ENCODE measurements at regions not wholly inside any gene's neighbourhood (a gene's known extent, or its start where the extent isn't known, plus 50 kb on each side); places are given as distances from the start of the nearest gene placed in this dataset.

DNA sequence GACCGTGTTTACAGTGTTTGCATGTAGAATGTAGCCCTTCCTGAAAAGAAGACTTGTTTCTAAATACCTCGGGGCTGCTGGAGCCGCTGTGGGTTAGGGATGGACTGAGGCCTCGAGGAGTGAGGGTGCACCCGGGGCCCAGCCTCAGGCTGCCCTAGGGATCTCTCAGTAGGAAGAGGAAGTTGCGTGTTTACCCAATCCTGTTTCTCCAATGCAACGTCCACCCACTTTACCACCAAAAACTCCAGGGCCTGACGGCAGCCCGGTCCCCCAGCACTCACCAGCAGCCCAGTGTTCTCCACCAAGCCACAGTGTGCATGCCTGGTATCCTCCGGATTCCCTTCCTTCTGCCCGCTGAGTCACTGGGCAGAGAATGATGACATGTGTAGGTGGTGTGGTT, 255.8 kb downstream of the GLI2 start:
- Mint-ChIP-seq H3K36me3 (peaks cover 26% of the 10 kb centered on the region), H3K9me3 (no peaks in the 10 kb centered on the region), H3K4me3 (no peak overlapping the region), H3K27me3 (ENCODE audit: low read depth) (peaks cover 3% of the 10 kb centered on the region; the same call in 1 of the 2 replicates), H3K4me1 (no peaks in the 10 kb centered on the region), H3K27ac (no peak overlapping the region)
- no peak for TF ChIP-seq ZNF138 (CRISPR knock-in tag; conservative IDR thresholded peaks at IDR 0.05)
- TF ChIP-seq ELF4 (CRISPR knock-in tag; IDR thresholded peaks at IDR 0.05; ENCODE audit: low read depth), result no peak
- TF ChIP-seq, protein P1, sequence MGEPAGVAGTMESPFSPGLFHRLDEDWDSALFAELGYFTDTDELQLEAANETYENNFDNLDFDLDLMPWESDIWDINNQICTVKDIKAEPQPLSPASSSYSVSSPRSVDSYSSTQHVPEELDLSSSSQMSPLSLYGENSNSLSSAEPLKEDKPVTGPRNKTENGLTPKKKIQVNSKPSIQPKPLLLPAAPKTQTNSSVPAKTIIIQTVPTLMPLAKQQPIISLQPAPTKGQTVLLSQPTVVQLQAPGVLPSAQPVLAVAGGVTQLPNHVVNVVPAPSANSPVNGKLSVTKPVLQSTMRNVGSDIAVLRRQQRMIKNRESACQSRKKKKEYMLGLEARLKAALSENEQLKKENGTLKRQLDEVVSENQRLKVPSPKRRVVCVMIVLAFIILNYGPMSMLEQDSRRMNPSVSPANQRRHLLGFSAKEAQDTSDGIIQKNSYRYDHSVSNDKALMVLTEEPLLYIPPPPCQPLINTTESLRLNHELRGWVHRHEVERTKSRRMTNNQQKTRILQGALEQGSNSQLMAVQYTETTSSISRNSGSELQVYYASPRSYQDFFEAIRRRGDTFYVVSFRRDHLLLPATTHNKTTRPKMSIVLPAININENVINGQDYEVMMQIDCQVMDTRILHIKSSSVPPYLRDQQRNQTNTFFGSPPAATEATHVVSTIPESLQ (CRISPR knock-in tag; IDR thresholded peaks at IDR 0.05), result no peak
- TF ChIP-seq, protein P2, sequence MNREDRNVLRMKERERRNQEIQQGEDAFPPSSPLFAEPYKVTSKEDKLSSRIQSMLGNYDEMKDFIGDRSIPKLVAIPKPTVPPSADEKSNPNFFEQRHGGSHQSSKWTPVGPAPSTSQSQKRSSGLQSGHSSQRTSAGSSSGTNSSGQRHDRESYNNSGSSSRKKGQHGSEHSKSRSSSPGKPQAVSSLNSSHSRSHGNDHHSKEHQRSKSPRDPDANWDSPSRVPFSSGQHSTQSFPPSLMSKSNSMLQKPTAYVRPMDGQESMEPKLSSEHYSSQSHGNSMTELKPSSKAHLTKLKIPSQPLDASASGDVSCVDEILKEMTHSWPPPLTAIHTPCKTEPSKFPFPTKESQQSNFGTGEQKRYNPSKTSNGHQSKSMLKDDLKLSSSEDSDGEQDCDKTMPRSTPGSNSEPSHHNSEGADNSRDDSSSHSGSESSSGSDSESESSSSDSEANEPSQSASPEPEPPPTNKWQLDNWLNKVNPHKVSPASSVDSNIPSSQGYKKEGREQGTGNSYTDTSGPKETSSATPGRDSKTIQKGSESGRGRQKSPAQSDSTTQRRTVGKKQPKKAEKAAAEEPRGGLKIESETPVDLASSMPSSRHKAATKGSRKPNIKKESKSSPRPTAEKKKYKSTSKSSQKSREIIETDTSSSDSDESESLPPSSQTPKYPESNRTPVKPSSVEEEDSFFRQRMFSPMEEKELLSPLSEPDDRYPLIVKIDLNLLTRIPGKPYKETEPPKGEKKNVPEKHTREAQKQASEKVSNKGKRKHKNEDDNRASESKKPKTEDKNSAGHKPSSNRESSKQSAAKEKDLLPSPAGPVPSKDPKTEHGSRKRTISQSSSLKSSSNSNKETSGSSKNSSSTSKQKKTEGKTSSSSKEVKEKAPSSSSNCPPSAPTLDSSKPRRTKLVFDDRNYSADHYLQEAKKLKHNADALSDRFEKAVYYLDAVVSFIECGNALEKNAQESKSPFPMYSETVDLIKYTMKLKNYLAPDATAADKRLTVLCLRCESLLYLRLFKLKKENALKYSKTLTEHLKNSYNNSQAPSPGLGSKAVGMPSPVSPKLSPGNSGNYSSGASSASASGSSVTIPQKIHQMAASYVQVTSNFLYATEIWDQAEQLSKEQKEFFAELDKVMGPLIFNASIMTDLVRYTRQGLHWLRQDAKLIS (CRISPR knock-in tag; IDR thresholded peaks at IDR 0.05; ENCODE audit: borderline replicate concordance), result no peak
- DNase-seq (ENCODE audit: low spot score) (no peak), ATAC-seq (no peak)
- ChIA-PET POLR2A (no interaction called here), CTCF (no interaction called here)

DNA sequence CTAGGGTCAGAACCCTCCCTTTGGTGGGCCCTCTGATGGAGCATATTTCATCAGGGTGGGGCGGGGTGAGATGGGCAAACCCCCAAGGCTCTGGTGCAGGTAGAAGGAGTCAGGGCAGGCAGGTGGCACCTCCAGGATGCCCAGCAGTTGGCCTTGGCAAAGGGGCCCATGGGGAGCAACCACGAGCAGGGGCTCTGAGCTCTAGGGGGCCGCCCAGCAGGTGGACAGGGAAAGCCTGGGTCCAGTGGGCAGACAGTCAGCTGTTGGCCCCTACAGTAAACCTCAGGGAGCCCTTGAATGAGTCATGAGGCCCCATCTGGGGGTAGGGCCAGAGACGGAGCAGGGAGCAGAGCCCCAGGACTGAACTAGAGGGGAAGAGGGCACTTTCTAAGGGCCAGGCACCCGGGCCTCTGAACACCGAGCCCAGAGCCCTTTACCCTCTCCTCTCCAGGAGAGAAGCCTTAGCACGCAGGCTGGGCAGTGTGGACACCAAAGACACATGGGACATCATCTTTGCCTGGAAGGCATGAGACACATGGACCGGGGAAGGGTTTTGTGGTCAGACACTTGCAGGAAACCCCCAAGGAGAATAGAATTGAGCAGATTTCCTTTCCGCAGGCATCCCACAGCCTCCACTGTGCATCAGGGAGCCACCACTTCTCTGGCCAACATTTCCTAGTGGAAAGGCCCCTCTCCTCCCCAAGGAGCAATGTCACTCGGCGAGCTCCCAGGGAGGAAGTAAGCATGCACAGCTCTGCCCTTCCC, 257.3 kb downstream of the GLI2 start:
- POLR2A ChIA-PET, result interaction anchor here (1.5 kb wide), 1 partner anchor 82 kb away, joined by 4 read pairs; no protein-coding TSS in a partner anchor
- Mint-ChIP-seq H3K27me3 (ENCODE audit: low read depth) (peaks cover 3% of the 10 kb centered on the region; the same call in 1 of the 2 replicates), H3K9me3 (no peaks in the 10 kb centered on the region), H3K4me3 (no peak overlapping the region), H3K4me1 (no peaks in the 10 kb centered on the region), H3K27ac (no peak overlapping the region), H3K36me3 (peaks cover 12% of the 10 kb centered on the region)
- no peak for DNase-seq (ENCODE audit: low spot score)
- no peak for ATAC-seq
- CTCF ChIA-PET, result interaction anchor here (0.7 to 1.4 kb wide), 3 partner anchors 77 to 102 kb away, joined by 3 read pairs; no protein-coding TSS in a partner anchor
- TF ChIP-seq, protein P3, sequence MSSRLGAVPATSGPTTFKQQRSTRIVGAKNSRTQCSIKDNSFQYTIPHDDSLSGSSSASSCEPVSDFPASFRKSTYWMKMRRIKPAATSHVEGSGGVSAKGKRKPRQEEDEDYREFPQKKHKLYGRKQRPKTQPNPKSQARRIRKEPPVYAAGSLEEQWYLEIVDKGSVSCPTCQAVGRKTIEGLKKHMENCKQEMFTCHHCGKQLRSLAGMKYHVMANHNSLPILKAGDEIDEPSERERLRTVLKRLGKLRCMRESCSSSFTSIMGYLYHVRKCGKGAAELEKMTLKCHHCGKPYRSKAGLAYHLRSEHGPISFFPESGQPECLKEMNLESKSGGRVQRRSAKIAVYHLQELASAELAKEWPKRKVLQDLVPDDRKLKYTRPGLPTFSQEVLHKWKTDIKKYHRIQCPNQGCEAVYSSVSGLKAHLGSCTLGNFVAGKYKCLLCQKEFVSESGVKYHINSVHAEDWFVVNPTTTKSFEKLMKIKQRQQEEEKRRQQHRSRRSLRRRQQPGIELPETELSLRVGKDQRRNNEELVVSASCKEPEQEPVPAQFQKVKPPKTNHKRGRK (CRISPR knock-in tag; IDR thresholded peaks at IDR 0.05; ENCODE audit: borderline replicate concordance), result no peak
- TF ChIP-seq, protein P4, sequence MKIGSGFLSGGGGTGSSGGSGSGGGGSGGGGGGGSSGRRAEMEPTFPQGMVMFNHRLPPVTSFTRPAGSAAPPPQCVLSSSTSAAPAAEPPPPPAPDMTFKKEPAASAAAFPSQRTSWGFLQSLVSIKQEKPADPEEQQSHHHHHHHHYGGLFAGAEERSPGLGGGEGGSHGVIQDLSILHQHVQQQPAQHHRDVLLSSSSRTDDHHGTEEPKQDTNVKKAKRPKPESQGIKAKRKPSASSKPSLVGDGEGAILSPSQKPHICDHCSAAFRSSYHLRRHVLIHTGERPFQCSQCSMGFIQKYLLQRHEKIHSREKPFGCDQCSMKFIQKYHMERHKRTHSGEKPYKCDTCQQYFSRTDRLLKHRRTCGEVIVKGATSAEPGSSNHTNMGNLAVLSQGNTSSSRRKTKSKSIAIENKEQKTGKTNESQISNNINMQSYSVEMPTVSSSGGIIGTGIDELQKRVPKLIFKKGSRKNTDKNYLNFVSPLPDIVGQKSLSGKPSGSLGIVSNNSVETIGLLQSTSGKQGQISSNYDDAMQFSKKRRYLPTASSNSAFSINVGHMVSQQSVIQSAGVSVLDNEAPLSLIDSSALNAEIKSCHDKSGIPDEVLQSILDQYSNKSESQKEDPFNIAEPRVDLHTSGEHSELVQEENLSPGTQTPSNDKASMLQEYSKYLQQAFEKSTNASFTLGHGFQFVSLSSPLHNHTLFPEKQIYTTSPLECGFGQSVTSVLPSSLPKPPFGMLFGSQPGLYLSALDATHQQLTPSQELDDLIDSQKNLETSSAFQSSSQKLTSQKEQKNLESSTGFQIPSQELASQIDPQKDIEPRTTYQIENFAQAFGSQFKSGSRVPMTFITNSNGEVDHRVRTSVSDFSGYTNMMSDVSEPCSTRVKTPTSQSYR (CRISPR knock-in tag; IDR thresholded peaks at IDR 0.05), result no peak
- no peak for TF ChIP-seq SOX15 (CRISPR knock-in tag; IDR thresholded peaks at IDR 0.05)
- no peak for TF ChIP-seq CREB1 (CRISPR knock-in tag; IDR thresholded peaks at IDR 0.05)
- TF ChIP-seq, protein P5, sequence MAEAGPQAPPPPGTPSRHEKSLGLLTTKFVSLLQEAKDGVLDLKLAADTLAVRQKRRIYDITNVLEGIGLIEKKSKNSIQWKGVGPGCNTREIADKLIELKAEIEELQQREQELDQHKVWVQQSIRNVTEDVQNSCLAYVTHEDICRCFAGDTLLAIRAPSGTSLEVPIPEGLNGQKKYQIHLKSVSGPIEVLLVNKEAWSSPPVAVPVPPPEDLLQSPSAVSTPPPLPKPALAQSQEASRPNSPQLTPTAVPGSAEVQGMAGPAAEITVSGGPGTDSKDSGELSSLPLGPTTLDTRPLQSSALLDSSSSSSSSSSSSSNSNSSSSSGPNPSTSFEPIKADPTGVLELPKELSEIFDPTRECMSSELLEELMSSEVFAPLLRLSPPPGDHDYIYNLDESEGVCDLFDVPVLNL (CRISPR knock-in tag; IDR thresholded peaks at IDR 0.05; ENCODE audit: borderline replicate concordance, low read depth), result no peak
- TF ChIP-seq, protein P6, sequence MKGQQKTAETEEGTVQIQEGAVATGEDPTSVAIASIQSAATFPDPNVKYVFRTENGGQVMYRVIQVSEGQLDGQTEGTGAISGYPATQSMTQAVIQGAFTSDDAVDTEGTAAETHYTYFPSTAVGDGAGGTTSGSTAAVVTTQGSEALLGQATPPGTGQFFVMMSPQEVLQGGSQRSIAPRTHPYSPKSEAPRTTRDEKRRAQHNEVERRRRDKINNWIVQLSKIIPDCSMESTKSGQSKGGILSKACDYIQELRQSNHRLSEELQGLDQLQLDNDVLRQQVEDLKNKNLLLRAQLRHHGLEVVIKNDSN (CRISPR knock-in tag; IDR thresholded peaks at IDR 0.05), result no peak
- TF ChIP-seq, protein P7, sequence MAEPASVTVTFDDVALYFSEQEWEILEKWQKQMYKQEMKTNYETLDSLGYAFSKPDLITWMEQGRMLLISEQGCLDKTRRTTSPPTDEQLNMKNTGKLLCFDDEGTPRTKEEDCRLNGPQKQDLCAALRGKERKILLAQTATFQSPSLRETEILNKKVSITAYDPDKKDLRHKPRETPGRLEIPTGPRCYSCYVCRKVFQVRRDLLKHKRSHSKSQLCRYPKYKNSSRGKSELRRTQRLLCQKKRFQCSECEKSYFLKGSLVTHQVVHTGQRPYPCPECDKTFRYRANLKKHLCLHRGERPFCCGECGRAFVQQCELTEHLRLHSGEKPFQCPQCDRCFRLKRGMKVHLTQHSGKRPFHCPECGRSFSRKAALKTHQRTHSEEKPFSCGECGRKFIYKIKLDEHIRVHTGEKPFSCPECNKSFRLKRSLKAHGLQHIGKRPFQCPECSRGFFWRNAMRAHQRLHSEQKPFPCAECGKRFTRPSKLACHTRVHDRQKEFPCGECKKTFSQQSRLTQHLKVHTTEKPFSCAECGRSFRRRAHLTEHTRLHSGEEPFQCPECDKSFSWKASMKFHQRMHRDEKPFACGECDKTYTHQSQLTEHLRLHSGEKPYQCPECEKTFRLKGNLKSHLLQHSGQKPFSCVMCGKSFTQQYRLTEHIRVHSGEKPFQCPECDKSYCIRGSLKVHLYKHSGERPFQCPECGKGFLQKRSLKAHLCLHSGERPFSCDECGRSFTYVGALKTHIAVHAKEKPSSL (CRISPR knock-in tag; conservative IDR thresholded peaks at IDR 0.05), result no peak
- TF ChIP-seq ZNF138 (CRISPR knock-in tag; conservative IDR thresholded peaks at IDR 0.05), result no peak
- TF ChIP-seq GABPB1 (CRISPR knock-in tag; IDR thresholded peaks at IDR 0.05), result no peak
- TF ChIP-seq, protein P8, sequence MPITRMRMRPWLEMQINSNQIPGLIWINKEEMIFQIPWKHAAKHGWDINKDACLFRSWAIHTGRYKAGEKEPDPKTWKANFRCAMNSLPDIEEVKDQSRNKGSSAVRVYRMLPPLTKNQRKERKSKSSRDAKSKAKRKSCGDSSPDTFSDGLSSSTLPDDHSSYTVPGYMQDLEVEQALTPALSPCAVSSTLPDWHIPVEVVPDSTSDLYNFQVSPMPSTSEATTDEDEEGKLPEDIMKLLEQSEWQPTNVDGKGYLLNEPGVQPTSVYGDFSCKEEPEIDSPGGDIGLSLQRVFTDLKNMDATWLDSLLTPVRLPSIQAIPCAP (CRISPR knock-in tag; IDR thresholded peaks at IDR 0.05), result no peak
- TF ChIP-seq OVOL2 (CRISPR knock-in tag; IDR thresholded peaks at IDR 0.05; ENCODE audit: borderline replicate concordance), result no peak
- TF ChIP-seq ZNF396 (CRISPR knock-in tag; IDR thresholded peaks at IDR 0.05; ENCODE audit: borderline replicate concordance), result no peak
- TF ChIP-seq ZNF219 (CRISPR knock-in tag; IDR thresholded peaks at IDR 0.05; ENCODE audit: borderline replicate concordance), result no peak
- no peak for TF ChIP-seq IRF2 (CRISPR knock-in tag; IDR thresholded peaks at IDR 0.05; ENCODE audit: borderline replicate concordance, low read depth)
